DOHH2 (cell line): ENCODE measurements at regions not wholly inside any gene's neighbourhood (a gene's known extent, or its start where the extent isn't known, plus 50 kb on each side); places are given as distances from the start of the nearest gene placed in this dataset.

Experiments
- H3F3A ChIP-seq: fragments of 200-600 bp; sonication (generic), shearing (Covaris generic); 2 replicates; pipeline ENCODE4 v1.6.0; 2016; ENCODE audit warnings: antibody characterized with exemption, mild to moderate bottlenecking; ENCODE audit not compliant: control insufficient read depth, insufficient read depth
- H3K27ac ChIP-seq: fragments of 200-600 bp; sonication (generic); 2 replicates; pipeline ENCODE4 v1.5.1; 2014; ENCODE audit warnings: low read depth, mild to moderate bottlenecking, low read length, moderate library complexity
- H3K27me3 ChIP-seq: fragments of 200-600 bp; sonication (generic); 2 replicates; pipeline ENCODE4 v1.6.1; 2014; ENCODE audit warnings: mild to moderate bottlenecking, low read length, mixed read lengths; ENCODE audit not compliant: control insufficient read depth
- H3K36me3 ChIP-seq: fragments of 200-600 bp; sonication (generic); 2 replicates; pipeline ENCODE4 v1.6.1; 2014; ENCODE audit warnings: mild to moderate bottlenecking, low read length, moderate library complexity, mixed read lengths; ENCODE audit not compliant: control insufficient read depth
- H3K4me1 ChIP-seq: fragments of 200-600 bp; sonication (generic); 2 replicates; pipeline ENCODE4 v1.6.1; 2014; ENCODE audit warnings: mild to moderate bottlenecking, low read length, mixed read lengths; ENCODE audit not compliant: control insufficient read depth
- H3K4me2 ChIP-seq: fragments of 200-600 bp; sonication (generic); 2 replicates; pipeline ENCODE4 v1.6.0; 2014; ENCODE audit warnings: mild to moderate bottlenecking, low read length, moderate library complexity
- H3K4me3 ChIP-seq: fragments of 200-600 bp; sonication (generic); 2 replicates; pipeline ENCODE4 v1.5.1; 2014; ENCODE audit warnings: mild to moderate bottlenecking, low read length, mixed read lengths
- H3K79me2 ChIP-seq: fragments of 200-600 bp; sonication (generic); 2 replicates; pipeline ENCODE4 v1.6.1; 2014; ENCODE audit warnings: mild to moderate bottlenecking, low read length, mixed read lengths; ENCODE audit not compliant: control insufficient read depth
- H3K9me2 ChIP-seq: fragments of 200-600 bp; sonication (generic); replicated peaks from 2 replicates; pipeline ENCODE4 v1.6.1; 2014; ENCODE audit warnings: mild to moderate bottlenecking, low read length, mixed read lengths; ENCODE audit not compliant: control insufficient read depth
- H3K9me3 ChIP-seq: fragments of 200-600 bp; sonication (generic); 2 replicates; pipeline ENCODE4 v1.6.1; 2014; ENCODE audit warnings: antibody characterized with exemption, low read length, mixed read lengths; ENCODE audit not compliant: control insufficient read depth, insufficient read depth
- H4K20me1 ChIP-seq: fragments of 200-600 bp; sonication (generic); 2 replicates; pipeline ENCODE4 v1.6.0; 2014; ENCODE audit warnings: low read depth, mild to moderate bottlenecking, antibody characterized with exemption, low read length, moderate library complexity; ENCODE audit not compliant: control insufficient read depth, insufficient read depth
- CTCF ChIP-seq: fragments of 200-600 bp; sonication (generic); IDR thresholded peaks from one replicate; pipeline ENCODE4 v1.5.1; 2014; ENCODE audit warnings: antibody characterized with exemption, mild to moderate bottlenecking, low read depth, low read length; ENCODE audit not compliant: poor library complexity, severe bottlenecking
- EZH2phosphoT487 ChIP-seq: fragments of 200-600 bp; sonication (generic); IDR thresholded peaks from 2 replicates; pipeline ENCODE4 v1.6.1; 2017; ENCODE audit warnings: borderline replicate concordance, mild to moderate bottlenecking, antibody characterized with exemption, low read length, moderate library complexity, mixed read lengths

- Histone ChIP-seq H3K27me3 (no peaks in the 10 kb centered on the region), H3K27ac (no peak overlapping the region), H3K4me3 (no peak overlapping the region), H3K9me2 (no peaks in the 10 kb centered on the region), H3K4me2 (no peak overlapping the region), H3K79me2 (no peaks in the 10 kb centered on the region), H3K4me1 (no peaks in the 10 kb centered on the region), H3F3A (no peaks in the 10 kb centered on the region), H3K36me3 (no peaks in the 10 kb centered on the region), H3K9me3 (peaks cover 16% of the 10 kb centered on the region; the same call in 1 of the 2 replicates), H4K20me1 (no peaks in the 10 kb centered on the region)
- no peak for TF ChIP-seq EZH2phosphoT487
- TF ChIP-seq CTCF, result no peak
Measured at GRCh38 chr7:109898-110556, 82.3 kb upstream of the FAM20C start.

- H3K9me3 ChIP-seq, result peaks cover 16% of the 10 kb centered on the region; the same call in 1 of the 2 replicates
- no peak overlapping the region for H3K27ac ChIP-seq
- no peaks in the 10 kb centered on the region for H3K4me1 ChIP-seq
- H3K27me3 ChIP-seq, result no peaks in the 10 kb centered on the region
- H3K79me2 ChIP-seq, result no peaks in the 10 kb centered on the region
- H3K4me3 ChIP-seq, result no peak overlapping the region
- no peak for TF ChIP-seq EZH2phosphoT487
- no peak for TF ChIP-seq CTCF
- H3K36me3 ChIP-seq, result no peaks in the 10 kb centered on the region
- no peak overlapping the region for H3K4me2 ChIP-seq
- no peaks in the 10 kb centered on the region for H3F3A ChIP-seq
- H4K20me1 ChIP-seq, result no peaks in the 10 kb centered on the region
- no peaks in the 10 kb centered on the region for H3K9me2 ChIP-seq
Measured at GRCh38 chr7:110557-111232, 81.7 kb upstream of the FAM20C start.

- no peaks in the 10 kb centered on the region for H3K79me2 ChIP-seq
- no peaks in the 10 kb centered on the region for H3K4me1 ChIP-seq
- no peaks in the 10 kb centered on the region for H3K9me2 ChIP-seq
Measured at GRCh38 chr7:111591-111990, 80.8 kb upstream of the FAM20C start.

More at GRCh38 chr7:111591-111990, 80.8 kb upstream of the FAM20C start:
- H3K36me3 ChIP-seq, result no peaks in the 10 kb centered on the region
- H3K27me3 ChIP-seq, result no peaks in the 10 kb centered on the region
- H3K4me3 ChIP-seq, result no peak overlapping the region
- H4K20me1 ChIP-seq, result no peaks in the 10 kb centered on the region
- H3K9me3 ChIP-seq, result peaks cover 16% of the 10 kb centered on the region; the same call in 1 of the 2 replicates
- no peak overlapping the region for H3K27ac ChIP-seq
- no peaks in the 10 kb centered on the region for H3F3A ChIP-seq
- TF ChIP-seq CTCF, result no peak
- no peak for TF ChIP-seq EZH2phosphoT487
- H3K4me2 ChIP-seq, result no peak overlapping the region
